ENCODE measurements at regions not wholly inside any gene's neighbourhood (a gene's known extent, or its start where the extent isn't known, plus 50 kb on each side); places are given as distances from the start of the nearest gene placed in this dataset.

GRCh38 chr20:50265245-50265946, 74.8 kb downstream of the CEBPB start:
- DNase-seq (ENCODE audit: low read depth): no peak
- no peak overlapping the region for H3K4me3 ChIP-seq (ENCODE audit: low read length)
- no peak for TF ChIP-seq CTCF (conservative IDR thresholded peaks at IDR 0.05; ENCODE audit: low read depth, low read length)

- no peak for TF ChIP-seq CTCF (conservative IDR thresholded peaks at IDR 0.05; ENCODE audit: low read depth, low read length)
- DNase-seq (ENCODE audit: low read depth): no peak
Observed at GRCh38 chr20:50266293-50267040, 75.8 kb downstream of the CEBPB start.

GRCh38 chr20:50267041-50267865, 76.6 kb downstream of the CEBPB start:
- no peak overlapping the region for H3K4me3 ChIP-seq (ENCODE audit: low read length)
- DNase-seq (ENCODE audit: low read depth): no peak
- TF ChIP-seq CTCF (conservative IDR thresholded peaks at IDR 0.05; ENCODE audit: low read depth, low read length): peak; percentile 33

More at GRCh38 chr20:50266293-50267040, 75.8 kb downstream of the CEBPB start:
- no peak overlapping the region for H3K4me3 ChIP-seq (ENCODE audit: low read length)

GRCh38 chr20:50267866-50268219, 77.2 kb downstream of the CEBPB start:
- H3K4me3 ChIP-seq (ENCODE audit: low read length): no peak overlapping the region
- no peak for DNase-seq (ENCODE audit: low read depth)
- no peak for TF ChIP-seq CTCF (conservative IDR thresholded peaks at IDR 0.05; ENCODE audit: low read depth, low read length)

- DNase-seq (ENCODE audit: low read depth): no peak
- no peak for TF ChIP-seq CTCF (conservative IDR thresholded peaks at IDR 0.05; ENCODE audit: low read depth, low read length)
- no peak overlapping the region for H3K4me3 ChIP-seq (ENCODE audit: low read length)
Observed at GRCh38 chr20:50269091-50270033, 78.7 kb downstream of the CEBPB start.

- no peak for DNase-seq (ENCODE audit: low read depth)
- no peak overlapping the region for H3K4me3 ChIP-seq (ENCODE audit: low read length)
- no peak for TF ChIP-seq CTCF (conservative IDR thresholded peaks at IDR 0.05; ENCODE audit: low read depth, low read length)
Observed at GRCh38 chr20:50270034-50270395, 79.4 kb downstream of the CEBPB start.
